HuH-7 (cell line): ENCODE measurements at regions not wholly inside any gene's neighbourhood (a gene's known extent, or its start where the extent isn't known, plus 50 kb on each side); places are given as distances from the start of the nearest gene placed in this dataset.

ENCODE experiments used
- DNase-seq: peaks from one replicate; pipeline ENCODE4 v3.0.0; 2011; ENCODE audit warnings: low spot score

GRCh38 chr9:99365233-99365980 is 143.3 kb downstream of the SEC61B start:
- no peak for DNase-seq

GRCh38 chr9:99366183-99366582 is 144.1 kb downstream of the SEC61B start:
- no peak for DNase-seq

GRCh38 chr9:99366621-99367020 is 144.5 kb downstream of the SEC61B start:
- no peak for DNase-seq

GRCh38 chr9:99368341-99369326 is 146.6 kb downstream of the SEC61B start:
- no peak for DNase-seq

- DNase-seq: no peak
Measured at GRCh38 chr9:99369327-99369722, 147.2 kb downstream of the SEC61B start.

- no peak for DNase-seq
Measured at GRCh38 chr9:99370376-99370775, 148.3 kb downstream of the SEC61B start.

GRCh38 chr9:99371376-99371775 is 149.3 kb downstream of the SEC61B start:
- DNase-seq: no peak

- no peak for DNase-seq
Measured at GRCh38 chr9:99373912-99374311, 151.8 kb downstream of the SEC61B start.

GRCh38 chr9:99374793-99375192 is 152.7 kb downstream of the SEC61B start:
- no peak for DNase-seq

GRCh38 chr9:99375481-99375880 is 153.4 kb downstream of the SEC61B start:
- no peak for DNase-seq

GRCh38 chr9:99377790-99378775 is 156.0 kb downstream of the SEC61B start:
- DNase-seq: no peak

GRCh38 chr9:99383536-99383935 is 161.5 kb downstream of the SEC61B start:
- no peak for DNase-seq

- DNase-seq: no peak
Measured at GRCh38 chr9:99385215-99385614, 163.1 kb downstream of the SEC61B start.

- DNase-seq: no peak
Measured at GRCh38 chr9:99385814-99386279, 163.8 kb downstream of the SEC61B start.

GRCh38 chr9:99387431-99387830 is 165.3 kb downstream of the SEC61B start:
- DNase-seq: no peak

GRCh38 chr9:99389087-99390033 is 167.3 kb downstream of the SEC61B start:
- no peak for DNase-seq

- no peak for DNase-seq
Measured at GRCh38 chr9:99391937-99392594, 170.0 kb downstream of the SEC61B start.

GRCh38 chr9:99392986-99393385 is 170.9 kb downstream of the SEC61B start:
- no peak for DNase-seq

GRCh38 chr9:99393993-99394392 is 171.9 kb downstream of the SEC61B start:
- no peak for DNase-seq

GRCh38 chr9:99398241-99398640 is 176.2 kb downstream of the SEC61B start:
- no peak for DNase-seq
